GM20000 (cell line): ENCODE measurements at regions not wholly inside any gene's neighbourhood (a gene's known extent, or its start where the extent isn't known, plus 50 kb on each side); places are given as distances from the start of the nearest gene placed in this dataset.

Experiments
- DNase-seq: peaks from one replicate; pipeline ENCODE4 v3.0.0; 2012; ENCODE audit warnings: low spot score
- TF ChIP-seq, protein P1 (sequence below): IDR thresholded peaks from 2 replicates; pipeline ENCODE4 v1.5.1; 2012; ENCODE audit warnings: mild to moderate bottlenecking, control low read depth; ENCODE audit errors: extremely low read depth, missing control alignments

- TF ChIP-seq, protein P1, sequence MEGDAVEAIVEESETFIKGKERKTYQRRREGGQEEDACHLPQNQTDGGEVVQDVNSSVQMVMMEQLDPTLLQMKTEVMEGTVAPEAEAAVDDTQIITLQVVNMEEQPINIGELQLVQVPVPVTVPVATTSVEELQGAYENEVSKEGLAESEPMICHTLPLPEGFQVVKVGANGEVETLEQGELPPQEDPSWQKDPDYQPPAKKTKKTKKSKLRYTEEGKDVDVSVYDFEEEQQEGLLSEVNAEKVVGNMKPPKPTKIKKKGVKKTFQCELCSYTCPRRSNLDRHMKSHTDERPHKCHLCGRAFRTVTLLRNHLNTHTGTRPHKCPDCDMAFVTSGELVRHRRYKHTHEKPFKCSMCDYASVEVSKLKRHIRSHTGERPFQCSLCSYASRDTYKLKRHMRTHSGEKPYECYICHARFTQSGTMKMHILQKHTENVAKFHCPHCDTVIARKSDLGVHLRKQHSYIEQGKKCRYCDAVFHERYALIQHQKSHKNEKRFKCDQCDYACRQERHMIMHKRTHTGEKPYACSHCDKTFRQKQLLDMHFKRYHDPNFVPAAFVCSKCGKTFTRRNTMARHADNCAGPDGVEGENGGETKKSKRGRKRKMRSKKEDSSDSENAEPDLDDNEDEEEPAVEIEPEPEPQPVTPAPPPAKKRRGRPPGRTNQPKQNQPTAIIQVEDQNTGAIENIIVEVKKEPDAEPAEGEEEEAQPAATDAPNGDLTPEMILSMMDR, result no peak
Measured at GRCh38 chr18:31229829-31230228, 67.2 kb upstream of the DSC1 start.

DNA sequence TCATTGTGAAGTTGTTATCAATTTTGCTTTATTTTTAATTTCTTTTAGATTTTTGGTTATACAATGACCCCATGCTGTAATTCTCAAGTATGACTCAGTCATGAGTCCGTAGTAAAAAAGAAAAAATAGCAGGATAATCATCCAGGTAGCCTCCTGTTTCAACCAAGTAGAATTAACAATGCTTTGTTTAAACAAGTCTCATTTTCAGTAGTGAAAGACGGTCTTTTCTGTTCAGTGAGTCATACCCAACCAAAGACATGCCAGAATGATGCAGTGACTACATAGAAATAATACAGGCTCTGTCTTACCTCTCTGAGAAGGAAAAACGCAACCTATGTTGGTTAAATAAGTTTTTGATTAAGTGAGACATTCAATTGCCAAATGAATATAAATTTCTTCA is 67.8 kb upstream of the DSC1 start:
- TF ChIP-seq, protein P1, result no peak
- DNase-seq, result peak; percentile 21

More at GRCh38 chr18:31229829-31230228, 67.2 kb upstream of the DSC1 start:
- DNase-seq, result no peak

- TF ChIP-seq, protein P1, result no peak
- no peak for DNase-seq
Measured at GRCh38 chr18:31232013-31232412, 69.4 kb upstream of the DSC1 start.

DNA sequence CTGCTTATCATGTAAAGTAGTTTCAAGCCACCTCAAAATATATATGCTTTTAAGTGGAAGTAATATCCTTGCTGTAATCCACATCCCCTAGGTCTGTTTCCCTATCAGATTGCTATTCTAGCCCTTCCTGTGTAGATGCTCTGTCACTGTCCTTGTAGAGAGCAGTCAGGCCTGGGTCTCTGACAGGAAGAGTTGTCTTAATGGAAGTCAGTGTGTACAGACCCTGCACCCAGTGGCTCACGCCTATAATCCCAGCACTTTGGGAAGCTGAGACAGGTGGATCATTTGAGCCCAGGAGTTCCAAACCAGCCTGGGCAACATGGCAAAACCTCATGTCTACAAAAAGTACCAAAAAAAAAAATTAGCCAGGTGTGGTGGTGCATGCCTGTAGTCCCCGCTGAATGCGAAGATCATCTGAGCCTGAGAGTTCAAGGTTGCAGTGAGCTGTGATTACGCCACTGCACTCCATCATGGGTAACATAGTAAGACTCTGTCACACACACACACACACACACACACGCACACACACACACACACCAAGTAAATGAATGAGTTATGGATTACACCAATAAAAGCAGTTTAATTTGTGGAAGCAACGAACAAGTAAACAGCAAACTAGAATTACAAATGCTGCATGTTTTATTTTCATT is 70.2 kb upstream of the DSC1 start:
- no peak for DNase-seq
- TF ChIP-seq, protein P1, result no peak

DNA sequence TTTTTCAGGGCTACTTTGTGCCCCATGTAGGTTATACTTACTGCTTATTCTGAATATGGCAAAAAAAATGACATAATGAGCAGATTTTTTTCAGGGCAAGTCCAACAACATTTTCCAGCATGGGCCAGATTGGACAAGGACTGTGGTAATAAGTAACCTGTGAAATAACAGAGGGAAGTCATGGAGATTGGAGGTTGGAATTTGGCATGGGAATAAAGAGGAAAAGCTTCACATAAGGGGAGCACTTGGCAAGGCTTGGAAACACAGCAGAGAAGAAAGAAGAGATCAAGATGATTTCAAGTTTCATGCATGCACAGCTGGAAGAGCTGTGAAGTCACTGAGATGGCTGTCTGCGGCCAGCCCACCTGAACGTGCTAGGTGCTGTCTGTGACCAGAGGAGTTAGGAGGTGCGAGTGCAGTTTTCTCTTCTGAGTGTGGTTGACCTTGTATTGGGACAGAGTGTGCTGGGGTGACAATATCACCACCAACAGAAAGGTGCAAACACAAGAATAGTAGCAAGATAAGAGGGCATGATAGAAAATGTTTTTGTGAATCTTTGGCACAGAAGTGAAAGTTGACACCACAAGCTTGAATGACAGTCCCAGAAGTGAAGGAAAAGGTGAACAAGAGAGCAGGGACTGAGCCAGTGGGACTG is 71.1 kb upstream of the DSC1 start:
- DNase-seq, result no peak
- TF ChIP-seq, protein P1, result no peak

- DNase-seq, result no peak
- TF ChIP-seq, protein P1, result no peak
Measured at GRCh38 chr18:31235856-31236255, 73.2 kb upstream of the DSC1 start.

GRCh38 chr18:31237142-31237541 is 74.5 kb upstream of the DSC1 start:
- TF ChIP-seq, protein P1, result no peak
- DNase-seq, result no peak
